ENCODE measurements at regions not wholly inside any gene's neighbourhood (a gene's known extent, or its start where the extent isn't known, plus 50 kb on each side); places are given as distances from the start of the nearest gene placed in this dataset.

- no peak overlapping the region for H3K27ac ChIP-seq
- no peaks in the 10 kb centered on the region for H3K36me3 ChIP-seq
- H3K27me3 ChIP-seq: no peaks in the 10 kb centered on the region
- H3K4me1 ChIP-seq: no peaks in the 10 kb centered on the region
- no peak for DNase-seq
- no peak for TF ChIP-seq POLR2A (IDR thresholded peaks at IDR 0.05)
- TF ChIP-seq CTCF (IDR thresholded peaks at IDR 0.05): no peak
- no peaks in the 10 kb centered on the region for H3K9me3 ChIP-seq
- no peak overlapping the region for H3K4me3 ChIP-seq
Measured at GRCh38 chr5:175195698-175196656, 248.0 kb downstream of the DRD1 start.

GRCh38 chr5:175181331-175181730 lies 262.7 kb downstream of the DRD1 start:
- Histone ChIP-seq H3K27me3 (no peaks in the 10 kb centered on the region), H3K4me3 (no peak overlapping the region), H3K27ac (no peak overlapping the region), H3K36me3 (no peaks in the 10 kb centered on the region), H3K4me1 (no peaks in the 10 kb centered on the region), H3K9me3 (no peaks in the 10 kb centered on the region)
- TF ChIP-seq CTCF (IDR thresholded peaks at IDR 0.05) (no peak), POLR2A (IDR thresholded peaks at IDR 0.05) (no peak)
- DNase-seq: no peak

- Histone ChIP-seq H3K27ac (no peak overlapping the region), H3K27me3 (no peaks in the 10 kb centered on the region), H3K36me3 (no peaks in the 10 kb centered on the region), H3K4me3 (no peak overlapping the region), H3K9me3 (no peaks in the 10 kb centered on the region), H3K4me1 (no peaks in the 10 kb centered on the region)
- DNase-seq: no peak
- TF ChIP-seq CTCF (IDR thresholded peaks at IDR 0.05): no peak
- no peak for TF ChIP-seq POLR2A (IDR thresholded peaks at IDR 0.05)
Measured at GRCh38 chr5:175170899-175171298, 273.1 kb downstream of the DRD1 start.

DNA sequence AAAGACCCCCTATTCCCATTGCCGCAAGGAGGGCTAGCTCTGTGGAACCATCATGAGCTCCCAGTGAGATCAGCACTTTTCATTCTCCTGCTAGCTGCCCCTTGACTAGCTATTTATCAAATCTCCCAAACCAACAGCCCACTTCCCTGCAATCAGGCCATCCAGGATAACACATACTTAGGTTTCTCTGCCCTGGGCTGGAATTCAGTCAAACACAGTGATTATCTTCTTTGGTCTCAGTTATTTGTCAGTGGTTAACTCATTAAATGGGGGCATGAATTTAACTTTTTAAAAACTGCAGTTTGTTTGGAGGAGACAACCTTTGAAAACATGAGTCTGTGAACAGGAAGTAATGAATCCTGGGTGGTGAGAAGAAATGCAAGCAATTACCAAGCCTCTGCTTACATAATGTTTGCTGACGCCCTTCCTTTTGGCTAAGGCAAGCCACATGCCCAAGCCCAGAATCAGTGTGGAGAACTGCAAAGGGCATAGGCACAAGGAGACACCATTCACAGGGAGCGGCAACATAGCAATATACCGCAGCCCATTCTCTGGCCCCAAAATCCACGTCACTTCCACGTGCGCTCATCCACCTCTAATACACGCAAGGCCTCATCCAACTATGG lies 275.0 kb downstream of the DRD1 start:
- DNase-seq: no peak
- no peak overlapping the region for H3K27ac ChIP-seq
- H3K9me3 ChIP-seq: no peaks in the 10 kb centered on the region
- H3K36me3 ChIP-seq: no peaks in the 10 kb centered on the region
- no peaks in the 10 kb centered on the region for H3K27me3 ChIP-seq
- no peak overlapping the region for H3K4me3 ChIP-seq
- no peaks in the 10 kb centered on the region for H3K4me1 ChIP-seq
- TF ChIP-seq POLR2A (IDR thresholded peaks at IDR 0.05) (no peak), CTCF (IDR thresholded peaks at IDR 0.05) (no peak)

DNA sequence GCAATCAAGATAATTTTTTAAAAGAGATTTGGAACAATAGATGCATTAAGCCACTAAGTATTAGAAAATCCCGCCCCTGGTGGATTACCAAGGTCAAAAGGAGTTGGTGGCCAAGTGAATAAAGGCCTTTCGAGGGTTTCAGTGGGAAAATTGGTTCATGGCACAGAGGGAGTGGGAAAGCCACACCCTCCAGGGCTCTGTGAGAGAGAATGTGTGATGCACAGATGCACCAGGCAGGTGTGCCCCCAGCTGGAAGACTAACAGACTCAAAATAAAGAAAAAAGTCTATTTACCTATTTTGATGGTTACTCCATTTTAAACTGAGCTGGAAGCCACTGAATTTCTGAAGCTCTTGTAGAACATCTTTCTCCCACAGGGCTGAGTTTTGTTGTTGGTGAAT lies 278.0 kb downstream of the DRD1 start:
- H3K27ac ChIP-seq: no peak overlapping the region
- no peak for DNase-seq
- H3K4me3 ChIP-seq: no peak overlapping the region

More for the DNA sequence above, 278.0 kb downstream of the DRD1 start:
- TF ChIP-seq POLR2A (IDR thresholded peaks at IDR 0.05) (no peak), CTCF (IDR thresholded peaks at IDR 0.05) (no peak)
- Histone ChIP-seq H3K9me3 (no peaks in the 10 kb centered on the region), H3K4me1 (no peaks in the 10 kb centered on the region), H3K27me3 (no peaks in the 10 kb centered on the region), H3K36me3 (no peaks in the 10 kb centered on the region)

All from Peyer's patch (tissue), 4 donors.